H1 (cell line): ENCODE measurements at regions not wholly inside any gene's neighbourhood (a gene's known extent, or its start where the extent isn't known, plus 50 kb on each side); places are given as distances from the start of the nearest gene placed in this dataset.

Source experiments
- CTCF ChIA-PET: fragments of 300-600 bp; sonication (Branson Sonifier 250); formaldehyde crosslinking; loops from one replicate; lab custom pipeline; 2021; ENCODE audit not compliant: partially characterized antibody; lab: Charles Lee
- POLR2A ChIA-PET: fragments of 300-600 bp; sonication (Branson Sonifier 250); formaldehyde crosslinking; loops from one replicate; lab custom pipeline; 2021; ENCODE audit warnings: inconsistent platforms; ENCODE audit not compliant: partially characterized antibody; lab: Charles Lee
- DNase-seq, 2 experiments: peaks; one replicate each; pipeline versions ENCODE4 v3.0.0 to v3.0.0-alpha.2; 2010 to 2022; ENCODE audit warnings: low spot score in 2 of 2, low read depth in 1 of 2, mixed read lengths in 1 of 2
- FAIRE-seq: peaks from 2 replicates; lab custom pipeline; 2011; peaks lifted over from hg19 to GRCh38; lab: Jason Lieb, UNC
- H2AFZ ChIP-seq: 2 replicates; pipeline ENCODE4 v1.8.1; 2012; ENCODE audit warnings: low read length, inconsistent platforms
- H2AK5ac ChIP-seq: 2 replicates; pipeline ENCODE4 v1.6.1; 2013; ENCODE audit warnings: low read depth, low read length
- H2BK120ac ChIP-seq: replicated peaks from 2 replicates; pipeline ENCODE3; 2013; ENCODE audit warnings: low read depth, low read length, inconsistent platforms
- H2BK12ac ChIP-seq: 2 replicates; pipeline ENCODE4 v1.6.1; 2013; ENCODE audit warnings: low read depth, low read length
- H2BK15ac ChIP-seq: 2 replicates; pipeline ENCODE4 v1.6.1; 2013; ENCODE audit warnings: low read length
- H2BK20ac ChIP-seq: 2 replicates; pipeline ENCODE4 v1.6.1; 2013; ENCODE audit warnings: low read length
- H2BK5ac ChIP-seq: 2 replicates; pipeline ENCODE4 v1.6.1; 2013; ENCODE audit warnings: low read depth, low read length
- H3K14ac ChIP-seq: 2 replicates; pipeline ENCODE4 v1.6.1; 2013; ENCODE audit warnings: inconsistent platforms; ENCODE audit not compliant: insufficient read length
- H3K18ac ChIP-seq: 2 replicates; pipeline ENCODE4 v1.6.1; 2013; ENCODE audit warnings: low read length; ENCODE audit errors: extremely low read depth
- H3K23ac ChIP-seq: 2 replicates; pipeline ENCODE4 v1.6.1; 2013; ENCODE audit warnings: inconsistent platforms; ENCODE audit not compliant: insufficient read length
- H3K23me2 ChIP-seq: 2 replicates; pipeline ENCODE4 v1.6.1; 2013; ENCODE audit warnings: low read depth, low read length
- H3K27ac ChIP-seq: 2 replicates; pipeline ENCODE4 v1.6.1; 2011; ENCODE audit warnings: low read depth, low read length, inconsistent platforms
- H3K27me3 ChIP-seq, 4 experiments: replicated peaks in 1 of 4; 1 replicate in 1 of 4; 2 replicates in 3 of 4; pipeline versions ENCODE4 v1.6.1 to v1.8.1; 2011 to 2013; ENCODE audit warnings: low read length in 3 of 4, mild to moderate bottlenecking in 3 of 4, inconsistent platforms in 2 of 4, mixed read lengths in 2 of 4, moderate library complexity in 1 of 4; ENCODE audit not compliant: control insufficient read depth in 3 of 4, insufficient read depth in 3 of 4; ENCODE audit errors: extremely low read depth in 1 of 4
- H3K36me3 ChIP-seq, 4 experiments: 2 replicates each; pipeline versions ENCODE4 v1.6.1 to v1.8.1; 2011 to 2013; ENCODE audit warnings: mild to moderate bottlenecking in 4 of 4, low read length in 3 of 4, moderate library complexity in 2 of 4, control low read depth in 1 of 4, inconsistent platforms in 1 of 4; ENCODE audit not compliant: insufficient read depth in 4 of 4, control insufficient read depth in 2 of 4
- H3K4ac ChIP-seq: replicated peaks from 2 replicates; pipeline ENCODE3; 2013; ENCODE audit warnings: low read length, low read depth, mixed read lengths, inconsistent platforms; ENCODE audit not compliant: insufficient read length
- H3K4me1 ChIP-seq, 4 experiments: replicated peaks in 1 of 4; 1 replicate in 1 of 4; 2 replicates in 3 of 4; pipeline versions ENCODE4 v1.6.1 to v1.8.1; 2011 to 2013; ENCODE audit warnings: low read length in 3 of 4, inconsistent platforms in 2 of 4, mixed read lengths in 1 of 4; ENCODE audit not compliant: insufficient read depth in 4 of 4, control insufficient read depth in 3 of 4
- H3K4me2 ChIP-seq, 2 experiments: 2 replicates each; pipeline versions ENCODE4 v1.6.1 to v1.8.1; 2011 to 2013; ENCODE audit warnings: low read depth in 2 of 2, low read length in 2 of 2, control low read depth in 1 of 2, inconsistent platforms in 1 of 2, mild to moderate bottlenecking in 1 of 2; ENCODE audit not compliant: insufficient read depth in 1 of 2
- H3K4me3 ChIP-seq, 4 experiments: fragments of 200-600, 300-600 bp in 1 of 4; sonication (generic), shearing (Covaris generic), sonication (Bioruptor Twin) in 1 of 4; 2 replicates each; pipeline versions ENCODE4 v1.5.1 to v1.8.1; 2011 to 2016; ENCODE audit warnings: low read length in 4 of 4, low read depth in 3 of 4, control low read depth in 2 of 4, inconsistent platforms in 2 of 4, mild to moderate bottlenecking in 2 of 4, mixed read lengths in 1 of 4, moderate library complexity in 1 of 4; ENCODE audit not compliant: insufficient read depth in 2 of 4; ENCODE audit errors: extremely low read depth in 1 of 4
- H3K56ac ChIP-seq: replicated peaks from 2 replicates; pipeline ENCODE3; 2013; ENCODE audit warnings: low read depth, mild to moderate bottlenecking, mixed read lengths, low read length, inconsistent platforms; ENCODE audit not compliant: insufficient read length
- H3K79me1 ChIP-seq: 2 replicates; pipeline ENCODE4 v1.6.1; 2013; ENCODE audit warnings: low read depth, low read length, control low read depth
- H3K79me2 ChIP-seq, 2 experiments: 2 replicates each; pipeline versions ENCODE4 v1.6.1 to v1.8.1; 2012 to 2013; ENCODE audit warnings: low read length in 2 of 2, mild to moderate bottlenecking in 2 of 2, inconsistent platforms in 1 of 2; ENCODE audit not compliant: insufficient read depth in 2 of 2, control insufficient read depth in 1 of 2
- H3K9ac ChIP-seq, 4 experiments: replicated peaks in 1 of 4; 1 replicate in 1 of 4; 2 replicates in 3 of 4; pipeline versions ENCODE4 v1.6.1 to v1.8.1; 2011 to 2013; ENCODE audit warnings: low read depth in 3 of 4, low read length in 3 of 4, control low read depth in 2 of 4, mild to moderate bottlenecking in 2 of 4, moderate library complexity in 2 of 4, inconsistent platforms in 1 of 4; ENCODE audit errors: extremely low read depth in 1 of 4
- H3K9me3 ChIP-seq, 2 experiments: 2 replicates each; pipeline versions ENCODE4 v1.6.1 to v1.8.1; 2012 to 2013; ENCODE audit warnings: mild to moderate bottlenecking in 2 of 2, moderate library complexity in 2 of 2, control low read depth in 1 of 2, inconsistent platforms in 1 of 2, low read depth in 1 of 2, low read length in 1 of 2, mixed read lengths in 1 of 2; ENCODE audit not compliant: insufficient read depth in 2 of 2
- H4K20me1 ChIP-seq, 2 experiments: replicated peaks in 1 of 2; 2 replicates each; pipeline versions ENCODE3 to v1.8.1; 2011 to 2013; ENCODE audit warnings: inconsistent platforms in 2 of 2, low read length in 2 of 2, mild to moderate bottlenecking in 1 of 2; ENCODE audit not compliant: insufficient read depth in 2 of 2, control insufficient read depth in 1 of 2
- H4K5ac ChIP-seq: 2 replicates; pipeline ENCODE4 v1.6.1; 2013; ENCODE audit warnings: low read length, low read depth, mixed read lengths, inconsistent platforms; ENCODE audit not compliant: insufficient read length
- H4K8ac ChIP-seq: 2 replicates; pipeline ENCODE4 v1.8.0; 2013; ENCODE audit warnings: mild to moderate bottlenecking, moderate library complexity, low read length, inconsistent platforms; ENCODE audit not compliant: insufficient read depth; ENCODE audit errors: extremely low read depth
- H4K91ac ChIP-seq: replicated peaks from 2 replicates; pipeline ENCODE3; 2013; ENCODE audit warnings: low read length, mixed read lengths, inconsistent platforms; ENCODE audit not compliant: insufficient read length
- ASH2L ChIP-seq: fragments of 200-600, 300-600 bp; sonication (generic); IDR thresholded peaks from one replicate; pipeline ENCODE4 v1.7.1; 2017; ENCODE audit warnings: low read length
- CHD2 ChIP-seq: IDR thresholded peaks from 2 replicates; pipeline ENCODE4 v1.6.1; 2012; ENCODE audit warnings: low read length, improper control_type of control experiment
- HDAC2 ChIP-seq, 2 experiments: fragments of 300-600 bp in 1 of 2; sonication (generic) in 1 of 2; IDR thresholded peaks; 2 replicates each; pipeline ENCODE4 v1.6.1; 2011 to 2012; ENCODE audit warnings: low read depth in 2 of 2, low read length in 2 of 2, mild to moderate bottlenecking in 2 of 2, moderate library complexity in 2 of 2, borderline replicate concordance in 1 of 2, inconsistent platforms in 1 of 2
- KDM5A ChIP-seq: fragments of 200-600 bp; IDR thresholded peaks from 2 replicates; pipeline ENCODE4 v1.7.1; 2012; ENCODE audit warnings: mild to moderate bottlenecking, low read length, inconsistent platforms, mixed read lengths
- NANOG ChIP-seq: IDR thresholded peaks from 2 replicates; pipeline ENCODE4 v1.6.1; 2011; ENCODE audit warnings: low read length, low read depth, mild to moderate bottlenecking, inconsistent platforms; ENCODE audit not compliant: insufficient read depth, poor library complexity, severe bottlenecking
- NRF1 ChIP-seq: IDR thresholded peaks from 2 replicates; pipeline ENCODE4 v1.6.1; 2011; ENCODE audit warnings: mild to moderate bottlenecking, low read depth, low read length, improper control_type of control experiment
- RAD21 ChIP-seq, 2 experiments: IDR thresholded peaks in 1 of 2; conservative IDR thresholded peaks in 1 of 2; 2 replicates each; pipeline ENCODE4 v1.6.1; 2011; ENCODE audit warnings: low read depth in 2 of 2, low read length in 2 of 2, improper control_type of control experiment in 1 of 2, inconsistent platforms in 1 of 2, mild to moderate bottlenecking in 1 of 2, moderate library complexity in 1 of 2
- RFX5 ChIP-seq: IDR thresholded peaks from 2 replicates; pipeline ENCODE4 v1.6.1; 2011; ENCODE audit warnings: low read depth, low read length, improper control_type of control experiment, borderline replicate concordance
- RXRA ChIP-seq: IDR thresholded peaks from 2 replicates; pipeline ENCODE4 v1.6.1; 2011; ENCODE audit warnings: low read depth, mild to moderate bottlenecking, low read length, moderate library complexity; ENCODE audit not compliant: insufficient read depth
- SAP30 ChIP-seq: fragments of 300-600 bp; sonication (generic); IDR thresholded peaks from 2 replicates; pipeline ENCODE4 v1.7.1; 2012; ENCODE audit warnings: low read length, moderate library complexity, mild to moderate bottlenecking, inconsistent platforms; ENCODE audit not compliant: insufficient read depth, insufficient replicate concordance
- SP1 ChIP-seq: IDR thresholded peaks from 2 replicates; pipeline ENCODE4 v1.6.1; 2011; ENCODE audit warnings: low read depth, low read length
- TCF12 ChIP-seq: IDR thresholded peaks from 2 replicates; pipeline ENCODE4 v1.6.1; 2011; ENCODE audit warnings: low read depth, mild to moderate bottlenecking, low read length
- WGBS, 2 experiments: shearing (Covaris generic) in 1 of 2; methylation state at CpG; one replicate each; pipeline versions ENCODE4 v1.1.6 to v1.1.7; 2013 to 2015; ENCODE audit warnings: low lambda C conversion rate in 2 of 2, mixed read lengths in 2 of 2, inconsistent platforms in 1 of 2, low coverage in 1 of 2, missing lambda C conversion rate in 1 of 2; ENCODE audit not compliant: insufficient replicate concordance in 2 of 2, insufficient coverage in 1 of 2, insufficient read length in 1 of 2; ENCODE audit errors: extremely low coverage in 1 of 2, missing lambda C conversion rate in 1 of 2; 5-methylcytosine and 5-hydroxymethylcytosine counted together
- TF ChIP-seq, protein P1 (sequence below): IDR thresholded peaks from 2 replicates; pipeline ENCODE4 v1.6.1; 2012; ENCODE audit warnings: inconsistent platforms
- TF ChIP-seq, protein P2 (sequence below): IDR thresholded peaks from 2 replicates; pipeline ENCODE4 v1.6.1; 2012; ENCODE audit warnings: inconsistent platforms

GRCh38 chr10:78784546-78784945, 284.2 kb upstream of the ZMIZ1 start:
- H3K27ac ChIP-seq, result no peak overlapping the region
- no peak overlapping the region for H3K4ac ChIP-seq
- no peaks in the 10 kb centered on the region for H3K79me2 ChIP-seq
- no peaks in the 10 kb centered on the region for H4K20me1 ChIP-seq
- no peaks in the 10 kb centered on the region for H3K27me3 ChIP-seq
- no peak overlapping the region for H3K4me2 ChIP-seq
- H3K79me1 ChIP-seq, result no peaks in the 10 kb centered on the region
- no peak overlapping the region for H4K91ac ChIP-seq
- no peaks in the 10 kb centered on the region for H3K4me1 ChIP-seq
- no peak overlapping the region for H4K8ac ChIP-seq
- no peak overlapping the region for H2AK5ac ChIP-seq
- H3K23me2 ChIP-seq, result no peaks in the 10 kb centered on the region
- no peak overlapping the region for H2BK12ac ChIP-seq
- POLR2A ChIA-PET, result no interaction called here
- no peak overlapping the region for H3K9ac ChIP-seq
- no peaks in the 10 kb centered on the region; a peak in 1 of 8 replicates for H3K36me3 ChIP-seq
- no peak overlapping the region for H3K18ac ChIP-seq
- no peaks in the 10 kb centered on the region; a peak in 1 of 4 replicates for H3K9me3 ChIP-seq
- H4K5ac ChIP-seq, result no peak overlapping the region
- H3K56ac ChIP-seq, result no peak overlapping the region
- H2BK120ac ChIP-seq, result no peak overlapping the region
- DNase-seq (no peak), FAIRE-seq (no peak)
- H3K23ac ChIP-seq, result no peak overlapping the region
- no peak overlapping the region for H2BK20ac ChIP-seq
- WGBS, 2 experiments, result 84% methylated on average over 3 of the region's 3 CpGs; no CpG with 5 or more reads in 1 of the 2 experiments
- no peak overlapping the region for H3K4me3 ChIP-seq
- H2BK5ac ChIP-seq, result no peak overlapping the region
- H2AFZ ChIP-seq, result no peak overlapping the region
- TF ChIP-seq CHD2 (no peak), KDM5A (no peak), ASH2L (no peak), NANOG (no peak), RFX5 (no peak), HDAC2 (IDR thresholded peaks at IDR 0.05; ENCODE audit: borderline replicate concordance in 1 of 2, low read depth in 2 of 2, low read length in 2 of 2) (no peak), SAP30 (no peak), SP1 (no peak), NRF1 (no peak), RAD21 (IDR thresholded peaks at IDR 0.05 in 1 of 2, conservative IDR thresholded peaks at IDR 0.05 in 1 of 2; ENCODE audit: low read depth in 2 of 2, low read length in 2 of 2) (no peak), TCF12 (no peak), RXRA (no peak)
- TF ChIP-seq, protein P1, sequence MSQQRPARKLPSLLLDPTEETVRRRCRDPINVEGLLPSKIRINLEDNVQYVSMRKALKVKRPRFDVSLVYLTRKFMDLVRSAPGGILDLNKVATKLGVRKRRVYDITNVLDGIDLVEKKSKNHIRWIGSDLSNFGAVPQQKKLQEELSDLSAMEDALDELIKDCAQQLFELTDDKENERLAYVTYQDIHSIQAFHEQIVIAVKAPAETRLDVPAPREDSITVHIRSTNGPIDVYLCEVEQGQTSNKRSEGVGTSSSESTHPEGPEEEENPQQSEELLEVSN, result no peak
- TF ChIP-seq, protein P2, sequence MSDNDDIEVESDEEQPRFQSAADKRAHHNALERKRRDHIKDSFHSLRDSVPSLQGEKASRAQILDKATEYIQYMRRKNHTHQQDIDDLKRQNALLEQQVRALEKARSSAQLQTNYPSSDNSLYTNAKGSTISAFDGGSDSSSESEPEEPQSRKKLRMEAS, result no peak
- TF ChIP-seq, all 59 proteins: peak for 0
- CTCF ChIA-PET, result no interaction called here
- Histone ChIP-seq H2BK15ac (no peak overlapping the region), H3K14ac (no peak overlapping the region)
